ENCODE measurements at regions not wholly inside any gene's neighbourhood (a gene's known extent, or its start where the extent isn't known, plus 50 kb on each side); places are given as distances from the start of the nearest gene placed in this dataset.

- DNase-seq (no peak), ATAC-seq (no peak), FAIRE-seq (no peak)
- Histone ChIP-seq H3K27ac (no peak overlapping the region), H3K9me3 (no peaks in the 10 kb centered on the region), H3K4me3 (no peak overlapping the region), H3K36me3 (no peaks in the 10 kb centered on the region), H3K27me3 (no peaks in the 10 kb centered on the region), H3K4me1 (no peaks in the 10 kb centered on the region)
- 68 to 73% methylated on average over 5 of the region's 5 CpGs for WGBS, 2 donors
- no peak for TF ChIP-seq CTCF (IDR thresholded peaks at IDR 0.05)
- intact Hi-C loops (cut with DNase I), result no loop called here
Observed at GRCh38 chr3:190739641-190740185, 122.8 kb downstream of the GMNC start.

DNA sequence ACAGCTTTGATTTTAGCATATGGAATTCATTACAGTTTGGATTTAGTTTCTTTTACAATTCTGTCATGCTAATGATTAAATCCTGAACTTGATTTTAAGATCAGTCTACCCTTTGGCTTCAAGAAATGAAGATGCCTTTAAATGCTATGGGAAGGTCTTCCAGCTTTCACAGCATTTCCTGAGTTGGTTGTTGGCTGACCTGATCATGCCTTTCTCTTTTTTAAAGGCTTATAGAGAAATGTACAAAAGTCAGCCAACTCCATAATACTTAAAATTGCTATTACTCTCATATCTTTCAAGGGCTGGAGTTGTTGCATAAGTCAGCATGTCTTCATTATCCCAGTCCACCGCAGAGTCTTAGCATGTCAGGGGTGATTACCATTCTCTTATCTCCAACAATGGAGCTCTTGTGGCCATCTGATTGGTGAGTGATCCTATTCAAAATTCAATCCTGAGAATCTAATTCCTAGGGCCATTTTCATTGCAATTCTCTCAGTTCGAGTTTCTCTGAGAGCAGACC lies 123.8 kb downstream of the GMNC start:
- Histone ChIP-seq H3K9me3 (no peaks in the 10 kb centered on the region), H3K4me3 (no peak overlapping the region), H3K36me3 (no peaks in the 10 kb centered on the region), H3K27me3 (no peaks in the 10 kb centered on the region), H3K27ac (no peak overlapping the region), H3K4me1 (no peaks in the 10 kb centered on the region)
- no peak for FAIRE-seq
- WGBS, 2 donors, result 64 to 73% methylated on average over 2 of the region's 2 CpGs
- DNase-seq, result no peak
- no peak for TF ChIP-seq CTCF (IDR thresholded peaks at IDR 0.05)
- ATAC-seq, result no peak
- intact Hi-C loops (cut with DNase I), result no loop called here

- no peak for ATAC-seq
- no peaks in the 10 kb centered on the region for H3K9me3 ChIP-seq
- no peak for FAIRE-seq
Observed at GRCh38 chr3:190737446-190737845, 125.0 kb downstream of the GMNC start.

GRCh38 chr3:190734490-190734889 lies 128.0 kb downstream of the GMNC start:
- no peak for FAIRE-seq
- no peak overlapping the region for H3K4me3 ChIP-seq
- H3K4me1 ChIP-seq, result no peaks in the 10 kb centered on the region
- no peak for ATAC-seq
- no peak for TF ChIP-seq CTCF (IDR thresholded peaks at IDR 0.05)
- 86 to 89% methylated on average over 2 of the region's 2 CpGs for WGBS, 2 donors
- no peaks in the 10 kb centered on the region for H3K27me3 ChIP-seq
- intact Hi-C loops (cut with DNase I), result no loop called here
- no peak overlapping the region for H3K27ac ChIP-seq
- H3K9me3 ChIP-seq, result no peaks in the 10 kb centered on the region
- no peak for DNase-seq
- H3K36me3 ChIP-seq, result no peaks in the 10 kb centered on the region

More at GRCh38 chr3:190737446-190737845, 125.0 kb downstream of the GMNC start:
- H3K27me3 ChIP-seq, result no peaks in the 10 kb centered on the region
- H3K4me1 ChIP-seq, result no peaks in the 10 kb centered on the region
- 77 to 88% methylated on average over 4 of the region's 4 CpGs for WGBS, 2 donors
- no peak for TF ChIP-seq CTCF (IDR thresholded peaks at IDR 0.05)
- no peaks in the 10 kb centered on the region for H3K36me3 ChIP-seq
- intact Hi-C loops (cut with DNase I), result no loop called here
- DNase-seq, result no peak
- no peak overlapping the region for H3K4me3 ChIP-seq
- no peak overlapping the region for H3K27ac ChIP-seq

GRCh38 chr3:190733591-190734146 lies 128.8 kb downstream of the GMNC start:
- no peaks in the 10 kb centered on the region for H3K36me3 ChIP-seq
- no peak for DNase-seq
- no peak for TF ChIP-seq CTCF (IDR thresholded peaks at IDR 0.05)
- WGBS, 2 donors, result 74 to 80% methylated on average over 1 of the region's 1 CpG
- H3K9me3 ChIP-seq, result no peaks in the 10 kb centered on the region
- H3K4me3 ChIP-seq, result no peak overlapping the region
- intact Hi-C loops (cut with DNase I), result no loop called here
- no peak overlapping the region for H3K27ac ChIP-seq
- H3K4me1 ChIP-seq, result no peaks in the 10 kb centered on the region
- no peaks in the 10 kb centered on the region for H3K27me3 ChIP-seq
- no peak for FAIRE-seq
- no peak for ATAC-seq
